ENCODE measurements at regions not wholly inside any gene's neighbourhood (a gene's known extent, or its start where the extent isn't known, plus 50 kb on each side); places are given as distances from the start of the nearest gene placed in this dataset.
"Not testable (repeated sequence)": the region's sequence is repeated elsewhere in the genome, so short reads cannot be mapped to it uniquely, and the experiment has no call there.

GRCh38 chr2:156778916-156779315, 342.7 kb downstream of the GPD2 start:
- DNase-seq = no peak
- Histone ChIP-seq H3K36me3 (no peaks in the 10 kb centered on the region), H3K27ac (no peak overlapping the region), H3K4me3 (ENCODE audit: low read depth, low read length) (no peak overlapping the region), H3K27me3 (ENCODE audit: insufficient read depth, low read depth, severe bottlenecking) (no peaks in the 10 kb centered on the region), H3K9me3 (ENCODE audit: severe bottlenecking) (peaks cover 7% of the 10 kb centered on the region)
- no peak for TF ChIP-seq CTCF (IDR thresholded peaks at IDR 0.05; ENCODE audit: low read depth, low read length)

DNA sequence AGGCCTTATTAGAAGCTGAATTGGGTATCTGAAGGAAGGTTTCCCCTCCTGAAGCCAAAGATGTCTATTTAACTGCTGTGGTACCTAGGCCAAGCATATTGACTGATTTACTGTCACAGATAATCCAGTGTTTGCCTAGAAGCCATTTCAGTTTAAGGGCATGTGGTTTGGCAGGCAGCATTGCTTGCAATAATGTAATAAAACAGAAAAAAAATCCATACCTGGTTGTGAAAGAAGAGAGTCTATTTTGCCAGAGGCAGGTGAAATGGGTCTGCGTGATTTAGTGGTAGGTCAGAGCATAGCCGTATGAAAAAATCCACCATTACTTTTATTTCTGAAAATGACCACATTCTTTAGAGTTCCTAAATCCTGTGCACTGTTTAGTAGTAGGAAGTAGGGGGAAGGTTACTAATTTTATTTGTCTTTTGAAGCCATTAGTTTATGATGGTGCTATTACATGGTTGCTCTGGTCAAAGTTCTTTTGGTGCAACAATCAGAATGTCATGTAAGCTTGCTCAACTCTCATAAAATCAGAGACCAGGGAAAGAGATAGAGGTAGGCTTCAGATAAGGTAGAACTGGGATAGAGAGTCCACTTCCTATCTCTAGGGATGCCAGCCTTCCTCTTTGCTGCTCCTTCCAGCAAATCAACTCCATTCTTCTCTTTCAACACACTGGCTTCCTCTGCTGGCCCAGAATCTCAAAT, 343.4 kb downstream of the GPD2 start:
- Histone ChIP-seq H3K27me3 (ENCODE audit: insufficient read depth, low read depth, severe bottlenecking) (no peaks in the 10 kb centered on the region), H3K36me3 (no peaks in the 10 kb centered on the region), H3K27ac (no peak overlapping the region), H3K9me3 (ENCODE audit: severe bottlenecking) (peaks cover 7% of the 10 kb centered on the region), H3K4me3 (ENCODE audit: low read depth, low read length) (no peak overlapping the region)
- no peak for DNase-seq
- TF ChIP-seq CTCF (IDR thresholded peaks at IDR 0.05; ENCODE audit: low read depth, low read length) = no peak

GRCh38 chr2:156781677-156782076, 345.5 kb downstream of the GPD2 start:
- not testable (repeated sequence) for H3K4me3 ChIP-seq (ENCODE audit: low read depth, low read length); H3K9me3 ChIP-seq (ENCODE audit: severe bottlenecking)

GRCh38 chr2:156784020-156784701, 348.0 kb downstream of the GPD2 start:
- TF ChIP-seq CTCF (IDR thresholded peaks at IDR 0.05; ENCODE audit: low read depth, low read length) = no peak
- H3K4me3 ChIP-seq (ENCODE audit: low read depth, low read length) = peak overlapping the region; percentile 26
- H3K36me3 ChIP-seq = no peaks in the 10 kb centered on the region
- H3K9me3 ChIP-seq (ENCODE audit: severe bottlenecking) = peaks cover 4% of the 10 kb centered on the region
- peak overlapping the region; percentile 54 for H3K27ac ChIP-seq
- no peaks in the 10 kb centered on the region for H3K27me3 ChIP-seq (ENCODE audit: insufficient read depth, low read depth, severe bottlenecking)
- peak; percentile 87 for DNase-seq

More at GRCh38 chr2:156781677-156782076, 345.5 kb downstream of the GPD2 start:
- H3K27me3 ChIP-seq (ENCODE audit: insufficient read depth, low read depth, severe bottlenecking); H3K27ac ChIP-seq; H3K36me3 ChIP-seq; DNase-seq: not testable (repeated sequence)

DNA sequence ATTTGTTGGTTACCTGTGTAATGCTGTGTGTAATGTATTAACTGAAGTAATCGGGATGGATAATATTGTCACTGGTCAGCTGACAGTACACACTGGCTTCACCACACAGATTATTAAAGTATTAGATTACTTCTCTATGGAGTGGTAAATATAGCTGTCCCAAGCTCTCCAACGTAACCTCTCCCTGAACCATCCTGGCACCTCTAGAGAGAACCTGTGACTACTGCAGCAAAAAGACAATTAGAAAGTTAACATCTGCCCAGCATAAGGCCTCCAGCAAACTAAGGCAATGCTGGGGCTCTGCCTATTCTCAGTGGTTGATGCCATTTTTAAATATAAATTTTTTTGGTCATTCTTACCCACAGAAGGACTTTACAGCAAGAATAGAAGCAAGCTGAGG, 351.3 kb downstream of the GPD2 start:
- no peak overlapping the region for H3K4me3 ChIP-seq (ENCODE audit: low read depth, low read length)
- no peak for DNase-seq
- no peaks in the 10 kb centered on the region for H3K27me3 ChIP-seq (ENCODE audit: insufficient read depth, low read depth, severe bottlenecking)
- no peak for TF ChIP-seq CTCF (IDR thresholded peaks at IDR 0.05; ENCODE audit: low read depth, low read length)
- H3K36me3 ChIP-seq = no peaks in the 10 kb centered on the region
- H3K9me3 ChIP-seq (ENCODE audit: severe bottlenecking) = peaks cover under 1% of the 10 kb centered on the region
- no peak overlapping the region for H3K27ac ChIP-seq

- no peaks in the 10 kb centered on the region for H3K36me3 ChIP-seq
- no peak overlapping the region for H3K27ac ChIP-seq
- no peaks in the 10 kb centered on the region for H3K27me3 ChIP-seq (ENCODE audit: insufficient read depth, low read depth, severe bottlenecking)
- no peaks in the 10 kb centered on the region for H3K9me3 ChIP-seq (ENCODE audit: severe bottlenecking)
- TF ChIP-seq CTCF (IDR thresholded peaks at IDR 0.05; ENCODE audit: low read depth, low read length) = no peak
- DNase-seq = no peak
- no peak overlapping the region for H3K4me3 ChIP-seq (ENCODE audit: low read depth, low read length)
These were observed 354.3 kb downstream of the GPD2 start for GRCh38 chr2:156790343-156791037.
